AG04450 (cell line): ENCODE measurements at regions not wholly inside any gene's neighbourhood (a gene's known extent, or its start where the extent isn't known, plus 50 kb on each side); places are given as distances from the start of the nearest gene placed in this dataset.

Source experiments
- CTCF ChIA-PET: fragments of 300-600, 350-600 bp; formaldehyde crosslinking; extraction: SDS; loops from one replicate; lab custom pipeline; 2022; ENCODE audit warnings: antibody characterized with exemption, inconsistent platforms; lab: Charles Lee
- POLR2A ChIA-PET: fragments of 350-600 bp; formaldehyde crosslinking; extraction: SDS; loops from one replicate; lab custom pipeline; 2021; ENCODE audit warnings: antibody characterized with exemption, inconsistent platforms; lab: Yijun Ruan, JAX
- DNase-seq: peaks from one replicate; pipeline ENCODE4 v3.0.0-alpha.2; 2011; ENCODE audit warnings: low read depth, low spot score
- H3K27ac ChIP-seq: one replicate; pipeline ENCODE4 v1.5.1; 2012; ENCODE audit warnings: low read depth, low read length, control low read depth
- H3K27me3 ChIP-seq: one replicate; pipeline ENCODE4 v1.6.0; 2012; ENCODE audit warnings: low read length; ENCODE audit not compliant: control insufficient read depth, insufficient read depth
- H3K4me3 ChIP-seq: 2 replicates; pipeline ENCODE4 v1.5.1; 2011; ENCODE audit warnings: mild to moderate bottlenecking, low read depth, low read length, control low read depth
- H3K9me3 ChIP-seq: 2 replicates; pipeline ENCODE4 v1.5.1; 2012; ENCODE audit warnings: low read length; ENCODE audit not compliant: control insufficient read depth, insufficient read depth
- CTCF ChIP-seq: IDR thresholded peaks from 2 replicates; pipeline ENCODE4 v1.5.1; 2011; ENCODE audit warnings: low read depth, low read length, control low read depth, inconsistent platforms

DNA sequence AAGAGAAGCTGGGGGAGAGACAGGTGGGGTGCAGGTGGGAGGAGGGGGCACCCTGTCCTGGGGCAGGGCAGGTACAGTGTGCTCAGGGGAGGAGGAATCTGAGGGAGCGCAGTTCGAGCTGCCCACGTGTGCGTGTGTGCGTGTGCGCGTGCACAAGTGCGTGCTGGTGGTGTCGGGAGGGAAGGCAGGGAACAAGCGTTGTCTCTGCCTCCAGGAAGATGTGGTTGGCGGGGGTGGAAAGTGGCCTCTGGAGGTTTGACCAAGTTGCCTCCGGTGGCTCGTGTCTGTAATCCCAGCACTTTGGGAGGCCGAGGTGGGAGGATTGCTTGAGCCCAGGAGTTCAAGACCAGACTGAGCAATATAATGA is 49.9 kb upstream of the THY1 start:
- ChIA-PET POLR2A (no interaction called here), CTCF (interaction anchor here (1.5 to 4.3 kb wide), 4 partner anchors 98 to 149 kb away, joined by 4 to 44 read pairs (median 16); no protein-coding TSS in a partner anchor)
- DNase-seq, result no peak
- TF ChIP-seq CTCF, result no peak
- Histone ChIP-seq H3K27me3 (peaks cover 17% of the 10 kb centered on the region), H3K4me3 (no peak overlapping the region), H3K9me3 (peaks cover 6% of the 10 kb centered on the region; the same call in 1 of the 2 replicates), H3K27ac (no peak overlapping the region)
